Upper lobe of left lung (tissue), 6 donors: ENCODE measurements at regions not wholly inside any gene's neighbourhood (a gene's known extent, or its start where the extent isn't known, plus 50 kb on each side); places are given as distances from the start of the nearest gene placed in this dataset.

Source experiments
- ATAC-seq, 2 donors: fragments of 200-7000 bp; cut with Tn5 transposase; one replicate each; pipeline ENCODE4 v1.9.1; 2022; ENCODE audit warnings: mild to moderate bottlenecking in 2 of 2, moderate library complexity in 2 of 2; ENCODE audit not compliant: low FRiP score in 2 of 2
- DNase-seq, 2 donors: peaks; one replicate each; pipeline ENCODE4 v3.0.0-alpha.2; 2019 to 2020
- H3K27ac ChIP-seq, 4 donors: fragments of 200-600 bp; sonication (generic); one replicate each; pipeline ENCODE4 v1.5.1; 2016 to 2019
- H3K27me3 ChIP-seq, 4 donors: fragments of 200-600 bp; sonication (generic); one replicate each; pipeline ENCODE4 v1.5.1; 2017 to 2019
- H3K36me3 ChIP-seq, 4 donors: fragments of 200-600 bp; sonication (generic); one replicate each; pipeline ENCODE4 v1.5.1; 2016 to 2019
- H3K4me1 ChIP-seq, 4 donors: fragments of 200-600 bp; sonication (generic); one replicate each; pipeline ENCODE4 v1.5.1; 2018 to 2019
- H3K4me3 ChIP-seq, 4 donors: fragments of 200-600 bp; sonication (generic); one replicate each; pipeline ENCODE4 v1.5.1; 2017 to 2019; ENCODE audit warnings: mild to moderate bottlenecking in 2 of 4, moderate library complexity in 1 of 4
- H3K9me3 ChIP-seq, 4 donors: fragments of 200-600 bp; sonication (generic); one replicate each; pipeline ENCODE4 v1.5.1; 2018 to 2019
- CTCF ChIP-seq, 6 experiments: fragments of 450-650 bp in 4 of 6; fragments of 200-600 bp in 2 of 6; sonication (generic) in 2 of 6; IDR thresholded peaks; one replicate each; pipeline ENCODE4 v1.5.1; 2016 to 2019; ENCODE audit warnings: antibody characterized with exemption in 6 of 6
- EP300 ChIP-seq, 4 donors: sonication (generic); formaldehyde crosslinking; IDR thresholded peaks; one replicate each; pipeline ENCODE4 v1.5.1; 2017; ENCODE audit warnings: antibody characterized with exemption in 4 of 4, control low read depth in 2 of 4
- POLR2A ChIP-seq, 4 donors: fragments of 450-650 bp; IDR thresholded peaks; one replicate each; pipeline ENCODE4 v1.5.1; 2016 to 2017; ENCODE audit warnings: antibody characterized with exemption in 4 of 4, mild to moderate bottlenecking in 2 of 4
- POLR2AphosphoS5 ChIP-seq, 2 donors: sonication (generic); formaldehyde crosslinking; IDR thresholded peaks; one replicate each; pipeline ENCODE4 v1.5.1; 2017; ENCODE audit warnings: antibody characterized with exemption in 2 of 2
- WGBS, 2 donors: methylation state at CpG; one replicate each; pipeline ENCODE4 v1.1.5; 2017 to 2018; 5-methylcytosine and 5-hydroxymethylcytosine counted together
- donor health status: DM: no; HTN: no; CAD: no; lungs with moderate emphysema.
- donor health status: DM: no; HTN: yes; CAD: no; lungs with severe emphysema.

- ATAC-seq (no peak), DNase-seq (no peak)
- no peak overlapping the region for H3K4me3 ChIP-seq
- no peaks in the 10 kb centered on the region for H3K27me3 ChIP-seq
- TF ChIP-seq POLR2AphosphoS5 (IDR thresholded peaks at IDR 0.05), result no peak
- no peak for TF ChIP-seq EP300 (IDR thresholded peaks at IDR 0.05)
- TF ChIP-seq POLR2A (IDR thresholded peaks at IDR 0.05), result no peak
- no peak for TF ChIP-seq CTCF (IDR thresholded peaks at IDR 0.05)
- H3K9me3 ChIP-seq, result no peaks in the 10 kb centered on the region
- peaks cover 6 to 20% (median 20%) of the 10 kb centered on the region in 4 donors for H3K4me1 ChIP-seq
- no peak overlapping the region for H3K27ac ChIP-seq
- H3K36me3 ChIP-seq, result no peaks in the 10 kb centered on the region
- WGBS, 2 donors, result 77 to 90% methylated on average over 5 of the region's 5 CpGs
Observed at GRCh38 chr2:64848363-64848762, 140.8 kb upstream of the SLC1A4 start.

- TF ChIP-seq POLR2A (IDR thresholded peaks at IDR 0.05), result no peak
- no peak for TF ChIP-seq EP300 (IDR thresholded peaks at IDR 0.05)
- no peak for TF ChIP-seq CTCF (IDR thresholded peaks at IDR 0.05)
- TF ChIP-seq POLR2AphosphoS5 (IDR thresholded peaks at IDR 0.05), result no peak
- Histone ChIP-seq H3K27ac (no peak overlapping the region), H3K4me1 (peaks cover 6 to 26% (median 22%) of the 10 kb centered on the region in 4 donors), H3K36me3 (no peaks in the 10 kb centered on the region), H3K4me3 (no peak overlapping the region), H3K27me3 (no peaks in the 10 kb centered on the region), H3K9me3 (no peaks in the 10 kb centered on the region)
- ATAC-seq (no peak), DNase-seq (no peak)
Observed at GRCh38 chr2:64848945-64849344, 140.3 kb upstream of the SLC1A4 start.

- ATAC-seq (no peak), DNase-seq (peak in 1 of 2 donors; percentile 52)
- Histone ChIP-seq H3K27me3 (no peaks in the 10 kb centered on the region), H3K4me3 (no peak overlapping the region), H3K9me3 (no peaks in the 10 kb centered on the region), H3K27ac (peak overlapping the region in 2 of 4 donors; percentile 42 to 60), H3K36me3 (no peaks in the 10 kb centered on the region), H3K4me1 (peaks cover 8 to 26% (median 19%) of the 10 kb centered on the region in 4 donors)
- TF ChIP-seq EP300 (IDR thresholded peaks at IDR 0.05), result peak in 1 of 4 donors; percentile 70
- TF ChIP-seq POLR2AphosphoS5 (IDR thresholded peaks at IDR 0.05), result no peak
Observed at GRCh38 chr2:64850642-64851041, 138.6 kb upstream of the SLC1A4 start.

- Histone ChIP-seq H3K9me3 (no peaks in the 10 kb centered on the region), H3K4me1 (peaks cover 9 to 22% (median 16%) of the 10 kb centered on the region in 4 donors), H3K27me3 (no peaks in the 10 kb centered on the region), H3K36me3 (no peaks in the 10 kb centered on the region), H3K27ac (peak overlapping the region; percentile 46 to 66 (median 56)), H3K4me3 (no peak overlapping the region)
- 63 to 66% methylated on average over 4 of the region's 4 CpGs for WGBS, 2 donors
- DNase-seq (peak in 1 of 2 donors; percentile 52), ATAC-seq (peak; percentile 76 to 80)
- TF ChIP-seq POLR2A (IDR thresholded peaks at IDR 0.05), result no peak
- no peak for TF ChIP-seq CTCF (IDR thresholded peaks at IDR 0.05)
- TF ChIP-seq POLR2AphosphoS5 (IDR thresholded peaks at IDR 0.05), result no peak
Observed at GRCh38 chr2:64852771-64853241, 136.4 kb upstream of the SLC1A4 start.

GRCh38 chr2:64853306-64853705 lies 135.9 kb upstream of the SLC1A4 start:
- Histone ChIP-seq H3K4me1 (peaks cover 14 to 27% (median 21%) of the 10 kb centered on the region in 4 donors), H3K9me3 (no peaks in the 10 kb centered on the region), H3K27me3 (no peaks in the 10 kb centered on the region), H3K27ac (peak overlapping the region; percentile 42 to 66 (median 51)), H3K36me3 (no peaks in the 10 kb centered on the region), H3K4me3 (no peak overlapping the region)
- peak in 1 of 2 donors; percentile 3 for ATAC-seq
- no peak for DNase-seq
- TF ChIP-seq POLR2A (IDR thresholded peaks at IDR 0.05) (no peak), EP300 (IDR thresholded peaks at IDR 0.05) (no peak), POLR2AphosphoS5 (IDR thresholded peaks at IDR 0.05) (no peak), CTCF (IDR thresholded peaks at IDR 0.05) (no peak)
- WGBS, 2 donors, result 88% methylated on average over 5 of the region's 5 CpGs
